HG02870 (cell line): ENCODE measurements at regions not wholly inside any gene's neighbourhood (a gene's known extent, or its start where the extent isn't known, plus 50 kb on each side); places are given as distances from the start of the nearest gene placed in this dataset.
"Not testable (repeated sequence)": the region's sequence is repeated elsewhere in the genome, so short reads cannot be mapped to it uniquely, and the experiment has no call there.

ENCODE experiments used
- ATAC-seq: cut with Tn5 transposase; IDR thresholded peaks from one replicate; pipeline ENCODE4 v1.9.1; 2021; ENCODE audit warnings: mild to moderate bottlenecking, moderate library complexity; ENCODE audit not compliant: unreplicated experiment

GRCh38 chr1:166384948-166385347 lies 218.1 kb upstream of the FAM78B start:
- ATAC-seq, result no peak

GRCh38 chr1:166390366-166391033 lies 223.7 kb upstream of the FAM78B start:
- ATAC-seq, result no peak

- no peak for ATAC-seq
Observed at GRCh38 chr1:166391279-166392066, 224.7 kb upstream of the FAM78B start.

GRCh38 chr1:166395729-166396128 lies 228.9 kb upstream of the FAM78B start:
- no peak for ATAC-seq

GRCh38 chr1:166409253-166410082 lies 242.7 kb upstream of the FAM78B start:
- not testable (repeated sequence) for ATAC-seq

- ATAC-seq, result no peak
Observed at GRCh38 chr1:166410083-166410385, 243.2 kb upstream of the FAM78B start.

- not testable (repeated sequence) for ATAC-seq
Observed at GRCh38 chr1:166416831-166417230, 250.0 kb upstream of the FAM78B start.

GRCh38 chr1:166418344-166418933 lies 251.6 kb upstream of the FAM78B start:
- ATAC-seq, result no peak

GRCh38 chr1:166422586-166422985 lies 255.8 kb upstream of the FAM78B start:
- not testable (repeated sequence) for ATAC-seq

- ATAC-seq, result no peak
Observed at GRCh38 chr1:166432655-166433054, 265.9 kb upstream of the FAM78B start.

- not testable (repeated sequence) for ATAC-seq
Observed at GRCh38 chr1:166433404-166434304, 266.9 kb upstream of the FAM78B start.

GRCh38 chr1:166457700-166458099 lies 290.9 kb upstream of the FAM78B start:
- no peak for ATAC-seq

GRCh38 chr1:166464333-166464732 lies 297.5 kb upstream of the FAM78B start:
- ATAC-seq, result no peak

- ATAC-seq, result no peak
Observed at GRCh38 chr1:166470014-166470413, 303.2 kb upstream of the FAM78B start.

- no peak for ATAC-seq
Observed at GRCh38 chr1:166470441-166470840, 303.6 kb upstream of the FAM78B start.

GRCh38 chr1:166471359-166471758 lies 304.6 kb upstream of the FAM78B start:
- ATAC-seq, result no peak

- no peak for ATAC-seq
Observed at GRCh38 chr1:166479052-166479631, 312.3 kb upstream of the FAM78B start.

- no peak for ATAC-seq
Observed at GRCh38 chr1:166484471-166484870, 317.7 kb upstream of the FAM78B start.

GRCh38 chr1:166484871-166485270 lies 318.1 kb upstream of the FAM78B start:
- no peak for ATAC-seq

- ATAC-seq, result no peak
Observed at GRCh38 chr1:166485620-166486019, 318.8 kb upstream of the FAM78B start.
